Bronchial epithelial cell (primary cell): ENCODE measurements at regions not wholly inside any gene's neighbourhood (a gene's known extent, or its start where the extent isn't known, plus 50 kb on each side); places are given as distances from the start of the nearest gene placed in this dataset.

Experiments used
- DNase-seq: peaks from one replicate; pipeline ENCODE4 v3.0.0-alpha.2; 2010; ENCODE audit warnings: low read depth
- FAIRE-seq: peaks from 2 replicates; lab custom pipeline; 2011; peaks lifted over from hg19 to GRCh38; lab: Jason Lieb, UNC
- H3K27me3 ChIP-seq: 2 replicates; pipeline ENCODE4 v1.5.1; 2011; ENCODE audit warnings: low read length; ENCODE audit not compliant: control insufficient read depth, insufficient read depth
- H3K36me3 ChIP-seq: 2 replicates; pipeline ENCODE4 v1.5.1; 2011; ENCODE audit warnings: low read length; ENCODE audit not compliant: control insufficient read depth, insufficient read depth
- H3K4me3 ChIP-seq: 2 replicates; pipeline ENCODE4 v1.5.1; 2011; ENCODE audit warnings: mild to moderate bottlenecking, low read depth, low read length, control low read depth
- TF ChIP-seq, protein P1 (sequence below): IDR thresholded peaks from 2 replicates; pipeline ENCODE4 v1.5.1; 2011; ENCODE audit warnings: mild to moderate bottlenecking, moderate library complexity, low read length, control low read depth, inconsistent platforms; ENCODE audit not compliant: insufficient read depth, severe bottlenecking

DNA sequence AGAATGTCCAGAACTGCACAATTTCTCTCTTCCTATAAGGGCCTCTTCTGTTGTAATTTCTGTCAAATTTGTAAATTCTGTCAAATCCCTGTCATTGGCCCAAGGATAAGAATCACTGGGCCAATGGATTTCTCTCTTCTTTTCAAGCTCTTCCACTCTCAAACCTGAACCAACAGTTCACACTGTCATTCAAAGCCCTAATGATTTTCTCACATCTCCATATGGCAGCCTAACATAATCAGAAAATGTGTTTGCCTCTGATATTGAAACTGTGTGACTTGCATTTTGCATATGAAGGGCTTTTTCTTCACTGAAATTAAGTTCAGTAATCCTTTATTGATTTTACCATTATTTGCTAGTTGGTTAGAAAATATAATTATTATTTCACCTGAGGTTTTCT is 1349.1 kb downstream of the FSTL5 start:
- TF ChIP-seq, protein P1, sequence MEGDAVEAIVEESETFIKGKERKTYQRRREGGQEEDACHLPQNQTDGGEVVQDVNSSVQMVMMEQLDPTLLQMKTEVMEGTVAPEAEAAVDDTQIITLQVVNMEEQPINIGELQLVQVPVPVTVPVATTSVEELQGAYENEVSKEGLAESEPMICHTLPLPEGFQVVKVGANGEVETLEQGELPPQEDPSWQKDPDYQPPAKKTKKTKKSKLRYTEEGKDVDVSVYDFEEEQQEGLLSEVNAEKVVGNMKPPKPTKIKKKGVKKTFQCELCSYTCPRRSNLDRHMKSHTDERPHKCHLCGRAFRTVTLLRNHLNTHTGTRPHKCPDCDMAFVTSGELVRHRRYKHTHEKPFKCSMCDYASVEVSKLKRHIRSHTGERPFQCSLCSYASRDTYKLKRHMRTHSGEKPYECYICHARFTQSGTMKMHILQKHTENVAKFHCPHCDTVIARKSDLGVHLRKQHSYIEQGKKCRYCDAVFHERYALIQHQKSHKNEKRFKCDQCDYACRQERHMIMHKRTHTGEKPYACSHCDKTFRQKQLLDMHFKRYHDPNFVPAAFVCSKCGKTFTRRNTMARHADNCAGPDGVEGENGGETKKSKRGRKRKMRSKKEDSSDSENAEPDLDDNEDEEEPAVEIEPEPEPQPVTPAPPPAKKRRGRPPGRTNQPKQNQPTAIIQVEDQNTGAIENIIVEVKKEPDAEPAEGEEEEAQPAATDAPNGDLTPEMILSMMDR: no peak
- Histone ChIP-seq H3K4me3 (no peak overlapping the region), H3K36me3 (no peaks in the 10 kb centered on the region), H3K27me3 (no peaks in the 10 kb centered on the region)
- no peak for FAIRE-seq
- DNase-seq: no peak

DNA sequence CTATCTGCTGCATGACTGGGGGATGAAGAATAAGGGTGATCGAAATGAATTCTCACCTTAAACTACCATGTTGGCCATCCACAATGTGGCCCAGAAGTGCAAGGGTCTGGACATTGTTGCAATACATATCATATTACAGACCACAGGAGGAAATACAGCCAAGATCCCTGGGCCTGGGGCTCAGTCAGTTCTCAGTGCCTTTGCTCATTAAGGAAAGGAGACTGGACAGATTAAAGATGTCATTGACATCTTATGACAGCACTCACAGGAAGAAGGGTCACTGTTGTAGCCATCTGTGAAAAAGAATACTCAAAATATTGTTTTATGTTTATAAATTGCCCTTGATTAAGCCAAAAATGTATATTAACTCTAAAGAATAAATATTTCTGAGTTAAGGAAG is 1345.2 kb downstream of the FSTL5 start:
- Histone ChIP-seq H3K36me3 (no peaks in the 10 kb centered on the region), H3K4me3 (no peak overlapping the region), H3K27me3 (no peaks in the 10 kb centered on the region)
- FAIRE-seq (no peak), DNase-seq (no peak)
- TF ChIP-seq, protein P1: no peak

DNA sequence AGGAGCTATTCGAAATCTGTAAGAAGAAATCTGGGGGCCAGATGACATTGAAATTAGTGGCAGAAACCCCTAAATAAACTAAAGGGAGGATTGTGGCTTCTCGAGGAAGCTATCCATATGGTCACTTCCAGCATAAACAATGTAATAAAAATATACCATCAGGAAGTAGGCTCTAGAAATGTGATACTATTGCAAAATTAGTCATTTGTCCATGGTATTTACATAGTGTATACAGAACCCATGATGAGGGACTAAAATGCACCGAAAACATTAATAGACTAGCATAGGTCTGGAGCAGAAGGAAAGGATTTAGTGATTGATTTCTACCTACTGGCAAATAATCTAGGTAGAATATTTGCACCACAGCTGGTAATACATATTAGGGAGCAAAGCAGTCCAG is 1344.0 kb downstream of the FSTL5 start:
- no peak overlapping the region for H3K4me3 ChIP-seq
- TF ChIP-seq, protein P1: no peak
- no peak for FAIRE-seq
- no peaks in the 10 kb centered on the region for H3K36me3 ChIP-seq
- DNase-seq: peak; percentile 17
- H3K27me3 ChIP-seq: no peaks in the 10 kb centered on the region

DNA sequence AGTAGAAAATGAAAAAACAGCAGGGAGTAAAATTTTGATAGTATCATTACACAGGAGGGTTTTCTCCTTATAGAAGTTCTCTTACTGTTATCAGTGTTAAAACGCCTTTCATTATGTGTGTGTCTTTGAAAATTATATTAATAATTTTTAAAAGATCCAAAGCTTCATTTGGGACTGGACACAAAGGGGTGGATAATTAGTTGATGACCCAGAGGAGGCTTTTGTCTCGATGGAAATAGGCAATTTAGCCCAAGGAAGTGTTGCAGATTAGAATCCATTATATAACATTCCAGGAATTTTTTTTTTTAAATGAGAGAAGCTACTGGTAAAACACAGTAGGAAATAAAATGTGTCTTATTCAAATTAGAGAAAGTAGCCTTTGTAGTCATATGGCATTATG is 1339.3 kb downstream of the FSTL5 start:
- no peaks in the 10 kb centered on the region for H3K27me3 ChIP-seq
- H3K4me3 ChIP-seq: no peak overlapping the region
- TF ChIP-seq, protein P1: no peak
- H3K36me3 ChIP-seq: no peaks in the 10 kb centered on the region
- no peak for FAIRE-seq
- DNase-seq: no peak

DNA sequence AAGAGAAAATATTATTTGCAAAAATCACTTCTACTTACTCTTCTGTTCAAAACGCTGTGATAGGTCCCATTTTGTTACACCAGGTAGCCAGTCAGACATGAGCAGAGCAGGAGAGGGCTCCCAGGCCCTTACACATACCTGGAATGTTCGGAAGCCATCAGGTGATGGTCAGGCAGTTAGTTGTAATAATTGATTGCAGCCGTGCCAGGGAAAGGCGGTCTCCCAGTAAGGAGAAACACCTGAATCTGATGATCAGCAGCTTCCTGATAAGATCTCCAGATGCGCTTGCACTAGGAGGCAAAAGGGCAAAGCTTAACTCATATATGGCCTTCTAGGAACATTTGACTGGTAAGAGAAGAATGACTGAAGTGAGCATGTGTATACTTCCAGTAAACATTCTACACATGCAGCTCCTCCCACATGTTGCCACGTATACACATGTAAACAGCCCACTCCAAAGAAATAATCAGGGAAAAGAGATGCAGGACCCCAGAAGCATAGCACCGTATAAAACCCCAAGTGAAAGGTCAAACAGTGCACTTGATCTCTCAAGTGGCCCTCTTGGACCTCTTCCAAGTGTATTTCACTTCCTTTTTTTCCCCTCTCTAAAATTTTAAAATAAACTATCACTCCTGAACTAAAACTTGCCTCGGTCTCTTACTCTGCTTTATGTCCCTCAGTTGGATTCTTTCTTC is 1338.0 kb downstream of the FSTL5 start:
- no peaks in the 10 kb centered on the region for H3K27me3 ChIP-seq
- H3K36me3 ChIP-seq: no peaks in the 10 kb centered on the region
- no peak overlapping the region for H3K4me3 ChIP-seq
- TF ChIP-seq, protein P1: no peak
- FAIRE-seq: no peak
- no peak for DNase-seq

DNA sequence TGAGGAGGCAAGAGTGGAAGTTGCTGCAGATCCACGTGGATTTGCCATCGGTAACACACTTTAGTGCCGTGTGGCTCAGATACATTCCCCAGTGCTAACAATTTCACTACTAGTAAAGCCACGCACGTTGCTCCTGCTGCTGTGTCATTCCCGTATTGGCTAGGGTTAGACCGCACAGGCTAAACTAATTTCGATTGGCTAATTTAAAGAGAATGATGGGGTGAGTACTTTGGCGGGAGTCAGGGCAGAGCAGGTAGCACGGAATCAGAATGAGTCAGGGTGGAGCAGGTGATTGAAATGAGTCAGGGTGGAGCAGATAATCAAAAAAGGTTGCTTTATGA is 1337.5 kb downstream of the FSTL5 start:
- H3K4me3 ChIP-seq: no peak overlapping the region
- TF ChIP-seq, protein P1: no peak
- no peaks in the 10 kb centered on the region for H3K36me3 ChIP-seq
- no peak for FAIRE-seq
- H3K27me3 ChIP-seq: no peaks in the 10 kb centered on the region
- no peak for DNase-seq
